HepG2 (cell line): ENCODE measurements at regions not wholly inside any gene's neighbourhood (a gene's known extent, or its start where the extent isn't known, plus 50 kb on each side); places are given as distances from the start of the nearest gene placed in this dataset.
A peak's percentile ranks its signal among the peaks of the same experiment; 100 is the strongest.

Source experiments
- ATAC-seq: fragments of 200-7000 bp; cut with Tn5 transposase; 3 replicates; pipeline ENCODE4 v1.9.1; 2020; ENCODE audit warnings: mild to moderate bottlenecking, moderate library complexity
- BruUV-seq: library from RNA; stranded (reverse); fragments of 400-500 nt; replicated peaks from 2 replicates; lab custom pipeline; 2021; lab: Mats Ljungman, UMichigan
- CTCF ChIA-PET: fragments of 300-600 bp; formaldehyde crosslinking; extraction: SDS; loops from one replicate; lab custom pipeline; 2021; ENCODE audit warnings: low total read pairs, inconsistent platforms, low intra/inter-chr PET ratio; lab: Yijun Ruan, JAX
- POLR2A ChIA-PET: fragments of 350-600 bp; sonication (Branson Sonifier 250); formaldehyde crosslinking; loops from one replicate; lab custom pipeline; 2020; ENCODE audit warnings: antibody characterized with exemption, inconsistent platforms; lab: Yijun Ruan, JAX
- DNase-seq: peaks from one replicate; pipeline ENCODE4 v3.0.0-alpha.2; 2015; ENCODE audit warnings: low spot score
- FAIRE-seq: peaks from 3 replicates; lab custom pipeline; 2011; peaks lifted over from hg19 to GRCh38; lab: Jason Lieb, UNC
- H2AFZ ChIP-seq: one replicate; pipeline ENCODE4 v1.6.1; 2011; ENCODE audit warnings: low read length, inconsistent platforms
- H3K27ac ChIP-seq: fragments of 300-600 bp; 3 replicates; pipeline ENCODE4 v1.8.0; 2011; ENCODE audit warnings: mixed run types, mild to moderate bottlenecking, mixed read lengths, low read length, inconsistent platforms; ENCODE audit not compliant: insufficient read depth; ENCODE audit errors: extremely low read length
- H3K27me3 ChIP-seq, 2 experiments: fragments of 200-600 bp in 1 of 2; 2 replicates in 1 of 2; 3 replicates in 1 of 2; pipeline versions ENCODE4 v1.6.0 to v1.8.0; 2011; ENCODE audit warnings: low read length in 2 of 2, mild to moderate bottlenecking in 2 of 2, moderate library complexity in 2 of 2, inconsistent platforms in 1 of 2; ENCODE audit not compliant: insufficient read depth in 2 of 2, control insufficient read depth in 1 of 2
- H3K36me3 ChIP-seq, 2 experiments: fragments of 200-600 bp in 1 of 2; replicated peaks in 1 of 2; 2 replicates in 1 of 2; 3 replicates in 1 of 2; pipeline versions ENCODE4 v1.5.1 to v1.8.0; 2011; ENCODE audit warnings: low read length in 2 of 2, inconsistent platforms in 1 of 2; ENCODE audit not compliant: insufficient read depth in 2 of 2, control insufficient read depth in 1 of 2
- H3K4me1 ChIP-seq: 2 replicates; pipeline ENCODE4 v1.5.1; 2012; ENCODE audit warnings: low read length, inconsistent platforms; ENCODE audit not compliant: insufficient read depth
- H3K4me2 ChIP-seq: 2 replicates; pipeline ENCODE4 v1.6.0; 2011; ENCODE audit warnings: low read depth, low read length, inconsistent platforms
- H3K4me3 ChIP-seq, 3 experiments: fragments of 200-600 bp in 1 of 3; sonication (generic), shearing (Covaris generic) in 1 of 3; replicated peaks in 1 of 3; 2 replicates each; pipeline ENCODE4 v1.5.1; 2011 to 2016; ENCODE audit warnings: low read length in 3 of 3, inconsistent platforms in 2 of 3, low read depth in 2 of 3, mild to moderate bottlenecking in 2 of 3, control low read depth in 1 of 3, mixed read lengths in 1 of 3; ENCODE audit not compliant: insufficient read depth in 1 of 3
- H3K79me2 ChIP-seq: one replicate; pipeline ENCODE4 v1.6.1; 2011; ENCODE audit warnings: low read length, inconsistent platforms; ENCODE audit not compliant: insufficient read depth
- H3K9ac ChIP-seq: 2 replicates; pipeline ENCODE4 v1.6.0; 2011; ENCODE audit warnings: mild to moderate bottlenecking, low read depth, low read length, inconsistent platforms; ENCODE audit not compliant: insufficient read depth
- H3K9me3 ChIP-seq: 2 replicates; pipeline ENCODE4 v1.5.1; 2012; ENCODE audit warnings: mild to moderate bottlenecking, low read length
- H4K20me1 ChIP-seq: 2 replicates; pipeline ENCODE4 v1.6.0; 2011; ENCODE audit warnings: inconsistent platforms, mild to moderate bottlenecking, low read length, moderate library complexity; ENCODE audit not compliant: insufficient read depth
- ARID2 ChIP-seq: sonication (generic); formaldehyde crosslinking; IDR thresholded peaks from 2 replicates; pipeline ENCODE4 v1.8.1; 2022; ENCODE audit warnings: mild to moderate bottlenecking, missing genetic modification reagents, borderline replicate concordance
- ASH2L ChIP-seq: fragments of 300-600, 200-600 bp; sonication (generic); IDR thresholded peaks from 2 replicates; pipeline ENCODE4 v1.7.0; 2017; ENCODE audit warnings: low read depth, mild to moderate bottlenecking, moderate library complexity, mixed read lengths, low read length; ENCODE audit not compliant: insufficient read length
- ETV5 ChIP-seq: IDR thresholded peaks from 2 replicates; pipeline ENCODE4 v1.6.1; 2018; ENCODE audit warnings: missing biosample characterization, missing genetic modification reagents, inconsistent platforms, borderline replicate concordance
- FOSL1 ChIP-seq: sonication (generic); formaldehyde crosslinking; IDR thresholded peaks from 2 replicates; pipeline ENCODE4 v1.9.0; 2021; ENCODE audit warnings: missing genetic modification reagents, borderline replicate concordance
- FOSL2 ChIP-seq: sonication (generic); formaldehyde crosslinking; IDR thresholded peaks from 2 replicates; pipeline ENCODE4 v1.4.0; 2020; ENCODE audit warnings: missing genetic modification reagents
- FOXK1 ChIP-seq: sonication (generic); formaldehyde crosslinking; IDR thresholded peaks from 2 replicates; pipeline ENCODE4 v1.4.0; 2020; ENCODE audit warnings: low read depth, missing genetic modification reagents, borderline replicate concordance
- ISL2 ChIP-seq: sonication (generic); formaldehyde crosslinking; IDR thresholded peaks from 2 replicates; pipeline ENCODE4 v1.5.0; 2020; ENCODE audit warnings: missing genetic modification reagents
- JUNB ChIP-seq: sonication (generic); formaldehyde crosslinking; IDR thresholded peaks from 2 replicates; pipeline ENCODE4 v1.8.0; 2022; ENCODE audit warnings: missing genetic modification reagents, mild to moderate bottlenecking, borderline replicate concordance
- NFE2 ChIP-seq: sonication (generic); formaldehyde crosslinking; IDR thresholded peaks from 2 replicates; pipeline ENCODE4 v1.4.0; 2020; ENCODE audit warnings: missing genetic modification reagents
- RORA ChIP-seq: sonication (generic); formaldehyde crosslinking; IDR thresholded peaks from 2 replicates; pipeline ENCODE4 v1.5.0; 2020; ENCODE audit warnings: mild to moderate bottlenecking, missing genetic modification reagents, moderate library complexity
- SOX5 ChIP-seq: IDR thresholded peaks from 2 replicates; pipeline ENCODE4 v1.6.1; 2016; ENCODE audit warnings: borderline replicate concordance
- SP2 ChIP-seq: sonication (generic); formaldehyde crosslinking; IDR thresholded peaks from 2 replicates; pipeline ENCODE4 v1.5.1; 2020; ENCODE audit warnings: mild to moderate bottlenecking, missing genetic modification reagents
- SP4 ChIP-seq: sonication (generic); formaldehyde crosslinking; IDR thresholded peaks from 2 replicates; pipeline ENCODE4 v1.8.1; 2023; ENCODE audit warnings: mild to moderate bottlenecking, missing genetic modification reagents
- TBP ChIP-seq: sonication (generic); formaldehyde crosslinking; IDR thresholded peaks from 2 replicates; pipeline ENCODE4 v1.5.0; 2020; ENCODE audit warnings: missing genetic modification reagents
- TCF12 ChIP-seq, 2 experiments: fragments of 450-650 bp in 1 of 2; sonication (generic) in 1 of 2; formaldehyde crosslinking in 1 of 2; IDR thresholded peaks; 2 replicates each; pipeline versions ENCODE4 v1.6.1 to v1.8.0; 2017 to 2022; ENCODE audit warnings: antibody characterized with exemption in 1 of 2, mild to moderate bottlenecking in 1 of 2, missing genetic modification reagents in 1 of 2, moderate library complexity in 1 of 2
- ZNF629 ChIP-seq: sonication (generic); formaldehyde crosslinking; conservative IDR thresholded peaks from 2 replicates; pipeline ENCODE4 v1.5.0; 2020; ENCODE audit warnings: missing genetic modification reagents
- ZNF710 ChIP-seq: sonication (generic); formaldehyde crosslinking; IDR thresholded peaks from 2 replicates; pipeline ENCODE4 v1.5.0; 2020; ENCODE audit warnings: mild to moderate bottlenecking, missing genetic modification reagents, borderline replicate concordance
- ZNF879 ChIP-seq: sonication (generic); formaldehyde crosslinking; IDR thresholded peaks from 2 replicates; pipeline ENCODE4 v1.8.1; 2023; ENCODE audit warnings: missing genetic modification reagents
- ZSCAN9 ChIP-seq: IDR thresholded peaks from 2 replicates; pipeline ENCODE4 v1.6.1; 2016; ENCODE audit warnings: borderline replicate concordance
- WGBS: methylation state at CpG from one replicate; pipeline ENCODE4 v1.1.6; 2017; ENCODE audit warnings: low lambda C conversion rate; 5-methylcytosine and 5-hydroxymethylcytosine counted together
- in situ Hi-C: cut with HindIII; loops from 2 replicates; pipeline ENCODE4 v1.10.0; 2017; ENCODE audit warnings: low pct_unique_long_range_greater_than_20kb; ENCODE audit not compliant: extremely low pct_ligation_motif_present
- intact Hi-C: fragments of 100-400 bp; cut with micrococcal nuclease; formaldehyde crosslinking; loops from one replicate; pipeline ENCODE4 v1.10.0; 2022; ENCODE audit not compliant: unreplicated experiment

GRCh38 chr3:67875338-67875737, 220.9 kb upstream of the SUCLG2 start:
- H3K36me3 ChIP-seq = no peaks in the 10 kb centered on the region
- no peak for TF ChIP-seq ASH2L
- no peak for TF ChIP-seq TBP (CRISPR knock-in tag)
- peak; percentile 64 for TF ChIP-seq FOSL2
- peak; percentile 30; the same call in 1 of the 2 replicates for TF ChIP-seq FOSL1 (CRISPR knock-in tag)
- TF ChIP-seq ZNF879 (CRISPR knock-in tag) = no peak
- TF ChIP-seq TCF12 (IDR thresholded peaks at IDR 0.05) = no peak
- no peak for TF ChIP-seq TCF12 (CRISPR knock-in tag; IDR thresholded peaks at IDR 0.05)
- 0 out of 2 replicates have a peak, but pooled peaks have one; percentile 9 for TF ChIP-seq SOX5
- TF ChIP-seq JUNB (CRISPR knock-in tag) = peak; percentile 20; the same call in 1 of the 2 replicates
- peak; percentile 25; the same call in 1 of the 2 replicates for TF ChIP-seq ETV5
- TF ChIP-seq FOXK1 (CRISPR knock-in tag) = no peak
- TF ChIP-seq, all 625 proteins: peak for 5
- Histone ChIP-seq H3K9me3 (no peaks in the 10 kb centered on the region), H3K4me1 (peaks cover 26% of the 10 kb centered on the region), H2AFZ (no peak overlapping the region), H3K9ac (no peak overlapping the region), H3K4me2 (no peak overlapping the region), H3K27me3 (no peaks in the 10 kb centered on the region), H3K27ac (no peak overlapping the region), H3K79me2 (no peaks in the 10 kb centered on the region), H4K20me1 (no peaks in the 10 kb centered on the region), H3K4me3 (no peak overlapping the region)
- FAIRE-seq (no peak), DNase-seq (peak; percentile 50), ATAC-seq (peak; percentile 51)
- CTCF ChIA-PET = no interaction called here
- BruUV-seq = no TSS peak
- WGBS = 10% methylated on average over 4 of the region's 4 CpGs
- intact Hi-C loops (no loop called here), in situ Hi-C loops (no loop called here)
- POLR2A ChIA-PET = no interaction called here

DNA sequence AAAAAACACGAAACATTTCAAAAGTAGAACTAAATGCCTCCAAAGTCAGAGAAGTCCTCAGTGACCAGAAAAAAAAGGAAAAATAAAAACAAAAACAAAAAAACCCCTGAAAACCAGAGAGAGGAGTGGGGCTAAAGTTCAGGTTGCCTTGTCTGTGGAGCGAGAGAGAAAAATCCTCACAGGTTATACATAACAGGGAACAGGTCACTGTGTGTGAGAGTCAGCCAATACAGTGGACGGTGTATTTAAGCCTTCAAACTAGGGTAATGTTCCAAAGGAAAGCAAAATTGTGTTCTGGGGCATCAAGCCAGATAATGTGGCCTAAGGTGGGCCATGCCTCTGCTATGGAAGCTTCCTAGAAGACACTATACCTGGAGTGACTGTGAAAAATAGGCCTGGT, 216.1 kb upstream of the SUCLG2 start:
- Histone ChIP-seq H3K27me3 (no peaks in the 10 kb centered on the region), H3K4me1 (peaks cover 8% of the 10 kb centered on the region), H3K4me2 (no peak overlapping the region), H3K79me2 (no peaks in the 10 kb centered on the region), H3K27ac (no peak overlapping the region), H3K9me3 (no peaks in the 10 kb centered on the region), H3K9ac (no peak overlapping the region), H2AFZ (no peak overlapping the region), H4K20me1 (no peaks in the 10 kb centered on the region), H3K36me3 (no peaks in the 10 kb centered on the region), H3K4me3 (no peak overlapping the region)
- intact Hi-C loops (no loop called here), in situ Hi-C loops (loop anchor here (25.0 kb wide), 1 partner anchor 758 kb away; no protein-coding TSS in a partner anchor)
- ATAC-seq (no peak; the same call in 2 of the 3 replicates), FAIRE-seq (no peak), DNase-seq (no peak)
- WGBS = 21% methylated on average over 3 of the region's 3 CpGs
- ChIA-PET POLR2A (no interaction called here), CTCF (no interaction called here)
- BruUV-seq = no TSS peak
- TF ChIP-seq SP2 (CRISPR knock-in tag) (no peak), SP4 (CRISPR knock-in tag) (no peak), RORA (CRISPR knock-in tag) (no peak), ZNF710 (no peak), ZNF629 (CRISPR knock-in tag) (no peak), ISL2 (CRISPR knock-in tag) (no peak), ARID2 (CRISPR knock-in tag) (no peak), NFE2 (CRISPR knock-in tag) (no peak), ZSCAN9 (no peak)
